ENCODE measurements at regions not wholly inside any gene's neighbourhood (a gene's known extent, or its start where the extent isn't known, plus 50 kb on each side); places are given as distances from the start of the nearest gene placed in this dataset.
A peak's percentile ranks its signal among the peaks of the same experiment; 100 is the strongest.

DNA sequence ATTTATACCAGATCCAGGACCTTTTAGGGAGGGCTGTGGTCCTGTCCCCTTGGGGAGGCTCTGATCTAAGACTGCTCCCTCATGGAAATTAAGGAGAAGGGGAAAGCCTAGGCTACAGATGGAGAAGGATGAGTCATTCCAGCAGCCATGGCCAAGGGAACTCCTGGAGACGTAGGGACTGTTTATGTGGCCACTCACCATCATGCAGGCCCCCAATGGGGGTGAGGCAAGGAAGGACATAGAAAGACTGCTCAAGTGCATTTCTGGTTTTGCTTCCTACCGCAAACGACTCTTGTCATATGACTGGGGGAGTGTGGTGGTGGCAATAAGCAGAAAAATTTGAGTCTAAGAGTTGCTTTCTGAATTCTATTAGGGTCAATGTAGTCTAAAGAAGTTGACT lies 54.0 kb upstream of the CYP1B1 start:
- ChIA-PET POLR2A (ENCODE audit: unreplicated experiment) (no interaction called here), CTCF (no interaction called here)
- no peak overlapping the region for H2BK20ac ChIP-seq (ENCODE audit: low read depth, low read length)
- no peak overlapping the region for H2BK5ac ChIP-seq (ENCODE audit: low read depth, low read length, poor library complexity, severe bottlenecking)
- H3K9ac ChIP-seq (ENCODE audit: low read depth, low read length) = no peak overlapping the region
- DNase-seq (peak; percentile 50), ATAC-seq (ENCODE audit: low read depth) (peak; percentile 61; the same call in 1 of the 2 replicates)
- peaks cover 8% of the 10 kb centered on the region for H3K9me3 ChIP-seq (ENCODE audit: control insufficient read depth, insufficient read depth, low read length)
- intact Hi-C loops (cut with micrococcal nuclease) = no loop called here
- dilution Hi-C loops (cut with HindIII; ENCODE audit: low sequenced_read_pairs, unreplicated experiment) = no loop called here
- no peak overlapping the region for H3K14ac ChIP-seq (replicated peaks; ENCODE audit: low read depth, low read length)
- H3K4ac ChIP-seq (ENCODE audit: low read depth, low read length) = no peak overlapping the region
- no peak overlapping the region for H4K8ac ChIP-seq (ENCODE audit: low read depth in 2 of 2, low read length in 2 of 2)
- H2AK5ac ChIP-seq (ENCODE audit: low read depth, low read length) = no peak overlapping the region
- H3K27ac ChIP-seq (ENCODE audit: insufficient read depth, low read length) = no peak overlapping the region
- TF ChIP-seq MAZ (IDR thresholded peaks at IDR 0.05; ENCODE audit: borderline replicate concordance, low read depth, low read length) (0 out of 2 replicates have a peak, but pooled peaks have one; percentile 19), RFX5 (IDR thresholded peaks at IDR 0.05; ENCODE audit: low read depth, low read length) (no peak), SMC3 (IDR thresholded peaks at IDR 0.05; ENCODE audit: low read depth, low read length) (no peak), RCOR1 (IDR thresholded peaks at IDR 0.05; ENCODE audit: insufficient replicate concordance, low read length) (no peak), ELK1 (IDR thresholded peaks at IDR 0.05; ENCODE audit: borderline replicate concordance, low read depth, low read length) (no peak)
- TF ChIP-seq, protein P1, sequence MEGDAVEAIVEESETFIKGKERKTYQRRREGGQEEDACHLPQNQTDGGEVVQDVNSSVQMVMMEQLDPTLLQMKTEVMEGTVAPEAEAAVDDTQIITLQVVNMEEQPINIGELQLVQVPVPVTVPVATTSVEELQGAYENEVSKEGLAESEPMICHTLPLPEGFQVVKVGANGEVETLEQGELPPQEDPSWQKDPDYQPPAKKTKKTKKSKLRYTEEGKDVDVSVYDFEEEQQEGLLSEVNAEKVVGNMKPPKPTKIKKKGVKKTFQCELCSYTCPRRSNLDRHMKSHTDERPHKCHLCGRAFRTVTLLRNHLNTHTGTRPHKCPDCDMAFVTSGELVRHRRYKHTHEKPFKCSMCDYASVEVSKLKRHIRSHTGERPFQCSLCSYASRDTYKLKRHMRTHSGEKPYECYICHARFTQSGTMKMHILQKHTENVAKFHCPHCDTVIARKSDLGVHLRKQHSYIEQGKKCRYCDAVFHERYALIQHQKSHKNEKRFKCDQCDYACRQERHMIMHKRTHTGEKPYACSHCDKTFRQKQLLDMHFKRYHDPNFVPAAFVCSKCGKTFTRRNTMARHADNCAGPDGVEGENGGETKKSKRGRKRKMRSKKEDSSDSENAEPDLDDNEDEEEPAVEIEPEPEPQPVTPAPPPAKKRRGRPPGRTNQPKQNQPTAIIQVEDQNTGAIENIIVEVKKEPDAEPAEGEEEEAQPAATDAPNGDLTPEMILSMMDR (conservative IDR thresholded peaks at IDR 0.05; ENCODE audit: low read depth, low read length) = no peak
- TF ChIP-seq, protein P2, sequence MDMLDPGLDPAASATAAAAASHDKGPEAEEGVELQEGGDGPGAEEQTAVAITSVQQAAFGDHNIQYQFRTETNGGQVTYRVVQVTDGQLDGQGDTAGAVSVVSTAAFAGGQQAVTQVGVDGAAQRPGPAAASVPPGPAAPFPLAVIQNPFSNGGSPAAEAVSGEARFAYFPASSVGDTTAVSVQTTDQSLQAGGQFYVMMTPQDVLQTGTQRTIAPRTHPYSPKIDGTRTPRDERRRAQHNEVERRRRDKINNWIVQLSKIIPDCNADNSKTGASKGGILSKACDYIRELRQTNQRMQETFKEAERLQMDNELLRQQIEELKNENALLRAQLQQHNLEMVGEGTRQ (IDR thresholded peaks at IDR 0.05; ENCODE audit: low read depth, low read length) = no peak
- no peaks in the 10 kb centered on the region for H3K27me3 ChIP-seq (ENCODE audit: control insufficient read depth, insufficient read depth, low read length)
- no peak overlapping the region for H3K18ac ChIP-seq (ENCODE audit: low read depth, low read length)
- H3K4me1 ChIP-seq (ENCODE audit: control insufficient read depth, insufficient read depth, low read length) = no peaks in the 10 kb centered on the region; the same call in 1 of the 2 replicates
- H4K91ac ChIP-seq (ENCODE audit: insufficient read depth, low read depth, low read length) = no peak overlapping the region
- in situ Hi-C loops (cut with MboI; ENCODE audit: low sequenced_read_pairs) = no loop called here
- H2AK9ac ChIP-seq (replicated peaks; ENCODE audit: low read depth, low read length, poor library complexity) = no peak overlapping the region
- H3K23ac ChIP-seq (ENCODE audit: low read depth, low read length) = no peak overlapping the region
- BruUV-seq (replicated peaks) = no TSS peak
- no peaks in the 10 kb centered on the region for H4K20me1 ChIP-seq (ENCODE audit: insufficient read depth, low read length)
- H2AFZ ChIP-seq (replicated peaks; ENCODE audit: low read length, poor library complexity) = no peak overlapping the region
- H3K56ac ChIP-seq (ENCODE audit: extremely low read depth, insufficient read depth, low read length) = no peak overlapping the region
- H2BK15ac ChIP-seq (ENCODE audit: low read depth, low read length) = no peak overlapping the region
- no peaks in the 10 kb centered on the region for H3K79me1 ChIP-seq (ENCODE audit: low read depth in 1 of 2, low read length in 2 of 2)
- H3K36me3 ChIP-seq (ENCODE audit: control insufficient read depth, insufficient read depth, low read length) = no peaks in the 10 kb centered on the region
- 0% methylated on average over 1 of the region's 3 CpGs; no CpG with 5 or more reads in 1 of the 2 experiments for WGBS, 2 experiments (ENCODE audit: extremely low coverage in 2 of 2, insufficient read length in 1 of 2)
- H3K4me3 ChIP-seq (ENCODE audit: insufficient read depth, low read depth, low read length) = no peak overlapping the region
- H2BK120ac ChIP-seq (ENCODE audit: low read depth, low read length) = no peak overlapping the region
- H3K4me2 ChIP-seq (ENCODE audit: low read depth, low read length) = no peak overlapping the region
- no peak overlapping the region for H4K5ac ChIP-seq (ENCODE audit: low read depth, low read length)
- H3K9me1 ChIP-seq (ENCODE audit: insufficient read depth, low read length) = no peaks in the 10 kb centered on the region
